ENCODE measurements at regions not wholly inside any gene's neighbourhood (a gene's known extent, or its start where the extent isn't known, plus 50 kb on each side); places are given as distances from the start of the nearest gene placed in this dataset.

GRCh38 chr12:84502180-84502860 lies 410.3 kb downstream of the SLC6A15 start (continued):
- TF ChIP-seq SAP30 (IDR thresholded peaks at IDR 0.05; ENCODE audit: insufficient read depth, insufficient replicate concordance, low read length) = no peak

Data from H1 (cell line).